ENCODE measurements at regions not wholly inside any gene's neighbourhood (a gene's known extent, or its start where the extent isn't known, plus 50 kb on each side); places are given as distances from the start of the nearest gene placed in this dataset.

DNA sequence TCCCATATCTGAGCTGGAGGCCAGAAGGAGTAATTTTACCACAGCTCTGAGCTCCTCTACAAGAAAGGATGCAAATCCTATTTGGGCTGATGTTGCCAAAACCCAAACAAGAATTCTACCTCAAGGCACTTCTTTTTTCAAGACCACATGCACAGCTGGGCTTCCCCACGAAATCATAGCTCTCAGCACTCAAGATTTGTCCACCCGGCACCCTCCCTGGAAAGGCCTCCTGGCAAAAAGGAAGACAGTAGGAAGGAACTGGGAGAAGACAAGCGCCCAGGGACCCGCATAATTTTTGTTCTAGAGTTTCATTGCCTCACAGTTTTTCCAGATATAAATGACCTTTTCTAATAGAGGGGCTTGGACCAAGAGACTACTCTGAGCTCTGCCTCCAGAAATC lies 90.5 kb downstream of the BANF2 start:
- DNase-seq (no peak), ATAC-seq (ENCODE audit: insufficient read depth, low FRiP score) (no peak)
- Histone ChIP-seq H3K9me3 (ENCODE audit: control insufficient read depth in 4 of 4, insufficient read depth in 3 of 4, low read length in 3 of 4) (no peaks in the 10 kb centered on the region), H3K36me3 (ENCODE audit: control insufficient read depth in 4 of 4, insufficient read depth in 4 of 4, low read length in 4 of 4) (no peaks in the 10 kb centered on the region), H3K9ac (ENCODE audit: insufficient read depth in 1 of 2, low read length in 2 of 2) (no peak overlapping the region), H3K4me3 (no peak overlapping the region), H3K27me3 (ENCODE audit: control insufficient read depth in 3 of 3, insufficient read depth in 3 of 3, low read length in 2 of 3) (no peaks in the 10 kb centered on the region), H3K4me1 (ENCODE audit: control insufficient read depth in 5 of 5, insufficient read depth in 5 of 5, low read length in 5 of 5) (peaks cover 0 to 11% (median 2%) of the 10 kb centered on the region in 5 donors), H3K27ac (ENCODE audit: low read depth in 1 of 2, low read length in 1 of 2) (no peak overlapping the region)
- WGBS, 2 donors = 86 to 87% methylated on average over 4 of the region's 4 CpGs
- TF ChIP-seq, protein P1, sequence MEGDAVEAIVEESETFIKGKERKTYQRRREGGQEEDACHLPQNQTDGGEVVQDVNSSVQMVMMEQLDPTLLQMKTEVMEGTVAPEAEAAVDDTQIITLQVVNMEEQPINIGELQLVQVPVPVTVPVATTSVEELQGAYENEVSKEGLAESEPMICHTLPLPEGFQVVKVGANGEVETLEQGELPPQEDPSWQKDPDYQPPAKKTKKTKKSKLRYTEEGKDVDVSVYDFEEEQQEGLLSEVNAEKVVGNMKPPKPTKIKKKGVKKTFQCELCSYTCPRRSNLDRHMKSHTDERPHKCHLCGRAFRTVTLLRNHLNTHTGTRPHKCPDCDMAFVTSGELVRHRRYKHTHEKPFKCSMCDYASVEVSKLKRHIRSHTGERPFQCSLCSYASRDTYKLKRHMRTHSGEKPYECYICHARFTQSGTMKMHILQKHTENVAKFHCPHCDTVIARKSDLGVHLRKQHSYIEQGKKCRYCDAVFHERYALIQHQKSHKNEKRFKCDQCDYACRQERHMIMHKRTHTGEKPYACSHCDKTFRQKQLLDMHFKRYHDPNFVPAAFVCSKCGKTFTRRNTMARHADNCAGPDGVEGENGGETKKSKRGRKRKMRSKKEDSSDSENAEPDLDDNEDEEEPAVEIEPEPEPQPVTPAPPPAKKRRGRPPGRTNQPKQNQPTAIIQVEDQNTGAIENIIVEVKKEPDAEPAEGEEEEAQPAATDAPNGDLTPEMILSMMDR (IDR thresholded peaks at IDR 0.05; ENCODE audit: control extremely low read depth, extremely low read depth) = no peak

DNA sequence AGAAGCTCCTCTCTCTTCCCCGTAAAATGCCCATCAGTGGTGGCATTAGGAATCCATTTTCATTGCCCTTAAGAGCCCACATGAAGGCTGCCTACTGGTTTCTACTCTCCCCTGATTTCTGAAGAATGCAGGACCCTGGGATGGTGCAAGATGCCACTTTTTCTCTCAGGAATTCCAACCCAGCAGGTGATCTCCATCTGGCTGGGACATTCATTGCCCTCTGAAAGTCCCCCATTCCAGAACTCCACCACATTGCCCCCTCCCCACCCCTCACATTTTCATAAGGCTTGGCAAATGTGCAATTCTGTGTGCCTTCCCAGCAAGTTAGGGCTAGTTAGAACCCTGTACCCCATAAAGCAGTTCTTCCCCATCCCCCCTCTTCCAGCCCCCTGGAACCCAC lies 88.0 kb downstream of the BANF2 start:
- TF ChIP-seq, protein P1 (IDR thresholded peaks at IDR 0.05; ENCODE audit: control extremely low read depth, extremely low read depth) = no peak
- WGBS, 2 donors = 95 to 100% methylated on average over 1 of the region's 1 CpG
- Histone ChIP-seq H3K27ac (ENCODE audit: low read depth in 1 of 2, low read length in 1 of 2) (no peak overlapping the region), H3K27me3 (ENCODE audit: control insufficient read depth in 3 of 3, insufficient read depth in 3 of 3, low read length in 2 of 3) (no peaks in the 10 kb centered on the region), H3K9me3 (ENCODE audit: control insufficient read depth in 4 of 4, insufficient read depth in 3 of 4, low read length in 3 of 4) (no peaks in the 10 kb centered on the region), H3K4me3 (no peak overlapping the region), H3K36me3 (ENCODE audit: control insufficient read depth in 4 of 4, insufficient read depth in 4 of 4, low read length in 4 of 4) (no peaks in the 10 kb centered on the region), H3K4me1 (ENCODE audit: control insufficient read depth in 5 of 5, insufficient read depth in 5 of 5, low read length in 5 of 5) (peaks cover 0 to 11% (median 0%) of the 10 kb centered on the region in 5 donors), H3K9ac (ENCODE audit: insufficient read depth in 1 of 2, low read length in 2 of 2) (no peak overlapping the region)
- ATAC-seq (ENCODE audit: insufficient read depth, low FRiP score) = no peak
- no peak for DNase-seq

DNA sequence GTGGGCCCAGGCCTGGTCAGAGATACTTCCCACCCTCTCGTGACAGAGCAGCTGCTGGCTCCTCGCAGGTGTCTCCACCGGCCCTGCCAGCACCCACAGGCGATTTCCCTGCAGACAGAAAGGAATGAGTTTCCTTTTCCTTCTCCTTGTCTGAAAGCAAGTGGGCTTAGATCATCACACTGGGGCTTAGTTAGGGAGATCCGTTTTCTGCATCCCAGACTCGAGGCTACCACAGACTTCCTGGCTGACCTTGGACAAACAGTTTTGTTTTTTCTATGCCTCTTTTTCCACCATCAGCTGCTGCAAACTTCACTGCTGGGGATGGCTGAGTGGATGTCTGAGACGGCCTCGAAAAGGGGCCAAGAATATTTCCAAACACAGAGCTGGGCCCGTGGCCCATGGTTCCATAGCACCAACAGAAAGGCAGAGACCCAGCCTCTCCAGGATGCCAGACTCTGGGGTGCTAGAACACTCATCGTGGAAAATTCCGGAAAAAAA lies 86.5 kb downstream of the BANF2 start:
- no peak for ATAC-seq (ENCODE audit: insufficient read depth, low FRiP score)

More for the DNA sequence above, 86.5 kb downstream of the BANF2 start:
- H3K27me3 ChIP-seq (ENCODE audit: control insufficient read depth in 3 of 3, insufficient read depth in 3 of 3, low read length in 2 of 3) = no peaks in the 10 kb centered on the region
- H3K27ac ChIP-seq (ENCODE audit: low read depth in 1 of 2, low read length in 1 of 2) = no peak overlapping the region
- no peak overlapping the region for H3K9ac ChIP-seq (ENCODE audit: insufficient read depth in 1 of 2, low read length in 2 of 2)
- peaks cover 0 to 11% (median 0%) of the 10 kb centered on the region in 5 donors for H3K4me1 ChIP-seq (ENCODE audit: control insufficient read depth in 5 of 5, insufficient read depth in 5 of 5, low read length in 5 of 5)
- H3K4me3 ChIP-seq = no peak overlapping the region
- 39 to 41% methylated on average over 11 of the region's 11 CpGs for WGBS, 2 donors
- H3K9me3 ChIP-seq (ENCODE audit: control insufficient read depth in 4 of 4, insufficient read depth in 3 of 4, low read length in 3 of 4) = no peaks in the 10 kb centered on the region
- peak in 2 of 3 donors; percentile 47 to 68 for DNase-seq
- no peaks in the 10 kb centered on the region for H3K36me3 ChIP-seq (ENCODE audit: control insufficient read depth in 4 of 4, insufficient read depth in 4 of 4, low read length in 4 of 4)
- TF ChIP-seq, protein P1 (IDR thresholded peaks at IDR 0.05; ENCODE audit: control extremely low read depth, extremely low read depth) = no peak
